ENCODE measurements at regions not wholly inside any gene's neighbourhood (a gene's known extent, or its start where the extent isn't known, plus 50 kb on each side); places are given as distances from the start of the nearest gene placed in this dataset.

DNA sequence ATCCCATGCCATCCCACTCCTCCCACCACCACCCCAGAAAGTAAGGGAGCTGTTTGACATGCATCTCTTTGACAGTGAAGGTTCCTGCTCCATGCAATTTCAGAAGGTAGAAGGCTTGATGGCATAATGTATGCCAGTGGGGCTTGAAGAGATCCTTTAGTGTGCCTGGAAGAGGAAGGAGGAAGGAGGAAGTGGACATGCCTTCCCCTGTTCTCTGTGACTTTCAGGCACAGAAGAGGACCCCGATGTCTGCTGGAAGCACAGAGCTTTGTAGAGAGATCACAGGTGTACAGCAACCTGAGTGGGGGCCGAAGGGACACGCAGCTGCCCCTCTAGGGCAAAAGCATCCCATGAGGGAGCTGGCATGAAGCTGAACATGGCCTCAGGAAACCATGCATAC is 171.6 kb downstream of the CD47 start:
- TF ChIP-seq CTCF (conservative IDR thresholded peaks at IDR 0.05; ENCODE audit: low read length) (no peak), EZH2phosphoT487 (IDR thresholded peaks at IDR 0.05; ENCODE audit: borderline replicate concordance, low read depth, low read length) (no peak)

Measured in OCI-LY7 (cell line).